Peyer's patch (tissue), 4 donors: ENCODE measurements at regions not wholly inside any gene's neighbourhood (a gene's known extent, or its start where the extent isn't known, plus 50 kb on each side); places are given as distances from the start of the nearest gene placed in this dataset.

Experiments
- CTCF ChIP-seq, 6 experiments: fragments of 450-650 bp in 4 of 6; fragments of 200-600 bp in 2 of 6; sonication (generic) in 1 of 6; IDR thresholded peaks; one replicate each; pipeline ENCODE4 v1.5.1; 2017 to 2019; ENCODE audit warnings: antibody characterized with exemption in 6 of 6, mild to moderate bottlenecking in 3 of 6, moderate library complexity in 1 of 6
- POLR2A ChIP-seq, 2 donors: fragments of 450-650 bp; IDR thresholded peaks; one replicate each; pipeline ENCODE4 v1.5.1; 2017; ENCODE audit warnings: antibody characterized with exemption in 2 of 2, mild to moderate bottlenecking in 2 of 2, moderate library complexity in 2 of 2

DNA sequence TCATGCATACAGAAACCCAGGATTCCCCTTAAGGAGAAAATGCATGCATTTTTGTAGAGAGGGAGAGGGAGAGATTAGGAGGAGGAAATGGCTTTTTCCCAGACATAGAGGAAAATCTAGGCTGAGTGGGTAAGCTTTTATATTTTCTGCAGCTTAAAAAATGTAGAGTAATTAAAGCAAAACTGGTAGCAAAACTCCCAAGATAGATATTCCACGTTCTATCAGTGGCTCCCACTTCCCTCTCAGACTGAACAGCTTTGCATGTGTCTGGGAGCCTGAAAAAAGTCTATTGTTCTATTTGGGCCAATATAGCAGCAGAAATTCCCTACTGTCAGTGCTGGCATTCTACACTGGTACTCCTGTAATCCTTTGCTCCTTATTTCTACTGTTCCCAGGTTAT, 110.8 kb upstream of the CADPS start:
- TF ChIP-seq CTCF (IDR thresholded peaks at IDR 0.05), result no peak
- no peak for TF ChIP-seq POLR2A (IDR thresholded peaks at IDR 0.05)
